Heart right ventricle (tissue), 16 donors: ENCODE measurements at regions not wholly inside any gene's neighbourhood (a gene's known extent, or its start where the extent isn't known, plus 50 kb on each side); places are given as distances from the start of the nearest gene placed in this dataset.
A peak's percentile ranks its signal among the peaks of the same experiment; 100 is the strongest.

Source experiments
- ATAC-seq, 8 donors: fragments of 200-7000 bp; cut with Tn5 transposase; one replicate each; pipeline ENCODE4 v1.9.1; 2020; ENCODE audit warnings: mild to moderate bottlenecking in 8 of 8, moderate library complexity in 8 of 8, moderate number of reproducible peaks in 1 of 8
- DNase-seq, 2 donors: peaks; one replicate each; pipeline ENCODE4 v3.0.0-alpha.2; 2020
- H3K27ac ChIP-seq, 10 donors: fragments of 200-600 bp; sonication (generic) in 2 of 10; one replicate each; pipeline versions ENCODE4 v1.5.0 to v1.8.0; 2020 to 2022; ENCODE audit warnings: mild to moderate bottlenecking in 3 of 10
- H3K27me3 ChIP-seq, 7 donors: fragments of 200-600 bp; one replicate each; pipeline ENCODE4 v1.8.0; 2021 to 2022; ENCODE audit warnings: mild to moderate bottlenecking in 2 of 7
- H3K36me3 ChIP-seq, 9 donors: fragments of 200-600 bp; sonication (generic) in 1 of 9; one replicate each; pipeline versions ENCODE4 v1.5.0 to v1.8.0; 2020 to 2022; ENCODE audit warnings: mild to moderate bottlenecking in 2 of 9
- H3K4me1 ChIP-seq, 9 donors: fragments of 200-600 bp; sonication (generic) in 1 of 9; one replicate each; pipeline versions ENCODE4 v1.5.0 to v1.8.0; 2020 to 2022; ENCODE audit warnings: mild to moderate bottlenecking in 4 of 9
- H3K4me3 ChIP-seq, 10 donors: fragments of 200-600 bp; sonication (generic) in 2 of 10; one replicate each; pipeline versions ENCODE4 v1.5.0 to v1.8.0; 2020 to 2022; ENCODE audit warnings: mild to moderate bottlenecking in 7 of 10, moderate library complexity in 2 of 10
- H3K9me3 ChIP-seq, 11 donors: fragments of 200-600 bp in 10 of 11; sonication (generic) in 2 of 11; one replicate each; pipeline versions ENCODE4 v1.5.0 to v1.8.0; 2013 to 2022; ENCODE audit warnings: mild to moderate bottlenecking in 2 of 11, control low read depth in 1 of 11, moderate library complexity in 1 of 11
- WGBS, 2 donors: extraction: QIAGEN DNeasy Blood & Tissue Kit; methylation state at CpG; one replicate each; pipeline ENCODE4 v1.1.7; 2013; ENCODE audit warnings: inconsistent platforms in 1 of 2; 5-methylcytosine and 5-hydroxymethylcytosine counted together
- intact Hi-C, 10 donors: fragments of 100-400 bp; cut with DNase I; formaldehyde crosslinking; loops; one replicate each; pipeline versions ENCODE4 v1.11.1 to v1.14.2; 2022
- TF ChIP-seq, protein P1 (sequence below), 9 donors: fragments of 200-600 bp; sonication (generic) in 2 of 9; IDR thresholded peaks; one replicate each; pipeline versions ENCODE4 v1.5.0 to v1.8.0; 2021 to 2022; ENCODE audit warnings: antibody characterized with exemption in 9 of 9, mild to moderate bottlenecking in 5 of 9, moderate library complexity in 1 of 9
- donor health status: Arrhythmogenic right ventricular cardiomyopathy.
- donor health status: ischemic (EF 13 %, LVEDD 7.1; RV severe dilation, severe dysfunction).
- donor health status: healthy with polysubstance abuse.
- donor health status: DM: no; HTN: yes; CAD: no.
- donor health status: DM: no; HTN: no; CAD: no.
- donor health status: ischemic (EF 25% LVEDD 6.9; RV normal size, moderate dysfunction).
- donor health status: ischemic (EF 25% LVEDD 5.7; RV mildly dilated, moderate dysfunction).
- donor health status: healthy.
- donor health status: DM: yes; HTN: yes; CAD: no.
- donor health status: Ischemic cardiomyopathy.
- donor health status: ischemic (EF 35%, LVEDD 5.7; RV mildly dilated, moderate dysfunction).
- donor health status: nonischemic (EF 11% LVEDD 7.7; RV severe dilation, severe dysfunction).
- donor health status: DM: yes; HTN: yes; CAD: no.
- donor health status: PGD.
- donor health status: ischemic (EF 29% LVEDD 5.4; RV normal size, mild dysfunction).
- donor health status: nonischemic (EF 23%, LVEDD 6.1; RV moderate dilation, normal function).

DNA sequence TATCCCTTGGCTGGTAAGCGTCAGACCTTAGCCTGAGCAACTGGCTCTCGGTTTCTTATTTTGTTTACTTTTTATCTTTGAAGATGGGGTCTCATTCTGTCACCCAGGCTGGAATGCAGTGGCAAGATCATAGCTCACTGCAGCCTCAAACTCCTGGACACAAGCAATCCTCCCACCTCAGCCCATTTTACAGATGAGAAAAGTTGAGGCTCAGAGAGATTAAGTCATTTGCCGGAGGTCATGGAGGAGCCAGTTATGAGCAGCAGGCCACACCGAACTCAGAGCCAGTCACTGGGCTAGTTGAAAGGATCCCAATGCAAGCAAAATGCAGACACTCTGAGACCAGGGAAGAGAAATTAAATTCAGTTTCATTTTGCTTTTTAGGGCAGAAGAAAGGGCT is 293.6 kb downstream of the SHQ1 start:
- intact Hi-C loops: no loop called here
- 81 to 86% methylated on average over 4 of the region's 4 CpGs for WGBS, 2 donors
- TF ChIP-seq, protein P1, sequence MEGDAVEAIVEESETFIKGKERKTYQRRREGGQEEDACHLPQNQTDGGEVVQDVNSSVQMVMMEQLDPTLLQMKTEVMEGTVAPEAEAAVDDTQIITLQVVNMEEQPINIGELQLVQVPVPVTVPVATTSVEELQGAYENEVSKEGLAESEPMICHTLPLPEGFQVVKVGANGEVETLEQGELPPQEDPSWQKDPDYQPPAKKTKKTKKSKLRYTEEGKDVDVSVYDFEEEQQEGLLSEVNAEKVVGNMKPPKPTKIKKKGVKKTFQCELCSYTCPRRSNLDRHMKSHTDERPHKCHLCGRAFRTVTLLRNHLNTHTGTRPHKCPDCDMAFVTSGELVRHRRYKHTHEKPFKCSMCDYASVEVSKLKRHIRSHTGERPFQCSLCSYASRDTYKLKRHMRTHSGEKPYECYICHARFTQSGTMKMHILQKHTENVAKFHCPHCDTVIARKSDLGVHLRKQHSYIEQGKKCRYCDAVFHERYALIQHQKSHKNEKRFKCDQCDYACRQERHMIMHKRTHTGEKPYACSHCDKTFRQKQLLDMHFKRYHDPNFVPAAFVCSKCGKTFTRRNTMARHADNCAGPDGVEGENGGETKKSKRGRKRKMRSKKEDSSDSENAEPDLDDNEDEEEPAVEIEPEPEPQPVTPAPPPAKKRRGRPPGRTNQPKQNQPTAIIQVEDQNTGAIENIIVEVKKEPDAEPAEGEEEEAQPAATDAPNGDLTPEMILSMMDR (IDR thresholded peaks at IDR 0.05): no peak
- H3K4me1 ChIP-seq: peaks cover 0 to 16% (median 0%) of the 10 kb centered on the region in 9 donors
- peaks cover 0 to 6% (median 0%) of the 10 kb centered on the region in 11 donors for H3K9me3 ChIP-seq
- DNase-seq (no peak), ATAC-seq (no peak)
- H3K27ac ChIP-seq: no peak overlapping the region
- H3K27me3 ChIP-seq: no peaks in the 10 kb centered on the region
- H3K4me3 ChIP-seq: no peak overlapping the region
- no peaks in the 10 kb centered on the region for H3K36me3 ChIP-seq

DNA sequence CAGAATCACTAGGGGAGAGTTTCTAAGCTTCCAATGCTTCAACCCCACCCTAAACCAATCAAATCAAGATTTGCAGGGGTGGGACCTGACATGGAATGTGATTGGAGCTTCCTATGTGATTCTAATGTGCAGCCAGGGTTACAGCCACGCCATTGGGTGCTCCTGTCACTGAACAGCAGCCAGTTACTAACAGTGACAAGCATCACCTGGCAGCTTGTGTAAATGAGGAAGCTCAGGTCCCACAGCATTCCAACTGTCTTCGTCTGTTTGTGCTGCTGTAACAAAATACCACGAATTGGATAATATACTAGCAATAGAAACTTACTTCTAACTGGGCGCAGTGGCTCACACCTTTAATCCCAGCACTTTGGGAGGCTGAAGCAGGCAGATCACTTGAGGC is 294.9 kb downstream of the SHQ1 start:
- WGBS, 2 donors: 74 to 80% methylated on average over 4 of the region's 4 CpGs
- intact Hi-C loops: no loop called here
- H3K27ac ChIP-seq: no peak overlapping the region
- no peak for ATAC-seq
- no peak overlapping the region for H3K4me3 ChIP-seq
- peaks cover 0 to 12% (median 0%) of the 10 kb centered on the region in 9 donors for H3K4me1 ChIP-seq
- no peaks in the 10 kb centered on the region for H3K36me3 ChIP-seq
- TF ChIP-seq, protein P1 (IDR thresholded peaks at IDR 0.05): no peak
- peaks cover 0 to 6% (median 0%) of the 10 kb centered on the region in 11 donors for H3K9me3 ChIP-seq
- no peak for DNase-seq
- H3K27me3 ChIP-seq: no peaks in the 10 kb centered on the region

DNA sequence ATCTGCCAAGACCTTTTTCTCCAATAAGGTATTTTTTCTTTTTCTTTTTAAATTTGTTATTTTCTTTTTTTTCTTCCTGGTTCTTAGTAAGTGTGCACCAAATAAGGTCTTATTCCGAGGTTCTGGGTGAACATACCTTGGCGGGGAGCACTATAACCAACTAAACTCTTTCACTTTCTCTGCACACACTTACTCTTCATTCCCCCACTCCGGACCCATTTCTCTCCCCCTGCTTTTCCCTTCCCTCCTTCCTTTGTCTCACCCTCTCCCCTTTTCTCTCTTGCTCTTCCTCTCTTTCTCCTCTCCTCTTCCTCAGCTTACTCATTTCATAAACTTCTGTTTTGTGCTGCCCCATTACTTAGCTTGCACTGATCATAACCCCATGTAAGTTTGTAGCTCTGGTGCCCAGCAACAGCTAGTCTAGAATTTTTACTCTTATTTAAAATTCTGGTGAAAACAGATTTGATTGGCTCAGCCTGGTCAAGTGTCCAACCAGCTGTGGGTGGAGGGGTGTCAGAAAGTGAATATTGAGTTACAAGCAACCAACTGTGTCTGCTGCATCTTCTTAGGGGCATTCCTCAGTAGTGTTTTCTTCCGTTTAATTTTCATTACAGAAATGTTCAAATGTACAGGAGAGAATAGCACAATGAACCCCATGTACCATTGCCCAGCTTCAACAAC is 297.5 kb downstream of the SHQ1 start:
- TF ChIP-seq, protein P1 (IDR thresholded peaks at IDR 0.05): no peak
- Histone ChIP-seq H3K36me3 (no peaks in the 10 kb centered on the region), H3K27ac (no peak overlapping the region), H3K27me3 (no peaks in the 10 kb centered on the region), H3K4me3 (no peak overlapping the region), H3K9me3 (peaks cover 0 to 2% (median 0%) of the 10 kb centered on the region in 11 donors), H3K4me1 (peaks cover 0 to 10% (median 0%) of the 10 kb centered on the region in 9 donors)
- ATAC-seq (no peak), DNase-seq (no peak)
- 93% methylated on average over 4 of the region's 4 CpGs for WGBS, 2 donors
- intact Hi-C loops: no loop called here

DNA sequence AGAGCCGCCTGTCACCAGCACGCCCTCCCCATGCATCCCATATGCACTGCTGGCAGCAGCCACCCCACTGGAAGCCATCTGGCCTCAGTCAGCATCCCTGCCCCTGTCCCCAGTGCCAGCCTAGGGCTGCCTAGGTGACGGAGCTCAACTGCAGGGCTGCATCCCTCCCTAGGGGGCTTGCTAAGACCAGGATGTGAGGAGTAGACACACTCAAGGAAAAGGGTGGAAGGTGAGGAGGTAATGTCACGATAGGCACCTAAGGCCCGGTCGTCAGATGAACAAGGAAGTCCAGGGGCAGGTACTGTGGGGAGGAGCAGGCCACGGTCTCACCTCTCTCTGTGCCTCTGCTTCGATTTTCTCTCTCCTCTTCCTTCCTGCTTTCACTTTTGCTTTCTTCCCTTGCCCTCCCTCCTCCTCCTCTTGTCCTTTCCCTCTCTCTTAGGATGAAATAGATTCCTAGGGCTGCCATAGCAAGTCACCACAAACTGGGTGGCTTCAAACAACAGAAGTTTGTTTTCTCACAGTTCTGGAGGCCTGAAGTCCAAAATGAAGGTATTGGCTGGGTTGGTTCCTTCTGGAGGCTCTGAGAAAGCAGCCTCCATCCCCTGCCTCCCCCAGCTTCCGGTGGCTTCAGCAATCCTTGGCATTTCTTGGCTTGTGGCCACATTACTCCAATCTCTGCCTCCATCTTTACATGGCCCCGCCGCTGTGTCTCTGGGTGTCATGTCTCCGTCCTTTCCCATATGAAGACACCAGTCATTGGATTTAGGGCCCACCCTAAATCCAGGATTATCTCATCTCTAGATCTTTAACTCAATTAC is 298.3 kb downstream of the SHQ1 start:
- no peaks in the 10 kb centered on the region for H3K9me3 ChIP-seq
- peak overlapping the region in 1 of 10 donors; percentile 4 for H3K4me3 ChIP-seq
- H3K27ac ChIP-seq: no peak overlapping the region
- TF ChIP-seq, protein P1 (IDR thresholded peaks at IDR 0.05): no peak
- H3K36me3 ChIP-seq: no peaks in the 10 kb centered on the region
- WGBS, 2 donors: 85 to 89% methylated on average over 12 of the region's 12 CpGs
- no peak for ATAC-seq
- peaks cover 0 to 10% (median 0%) of the 10 kb centered on the region in 9 donors for H3K4me1 ChIP-seq
- intact Hi-C loops: no loop called here
- no peaks in the 10 kb centered on the region for H3K27me3 ChIP-seq
- DNase-seq: no peak
